Colonic mucosa (tissue), 4 donors: ENCODE measurements at regions not wholly inside any gene's neighbourhood (a gene's known extent, or its start where the extent isn't known, plus 50 kb on each side); places are given as distances from the start of the nearest gene placed in this dataset.
"Not testable (repeated sequence)": the region's sequence is repeated elsewhere in the genome, so short reads cannot be mapped to it uniquely, and the experiment has no call there.

Experiments used
- DNase-seq: peaks from one replicate; pipeline ENCODE4 v3.0.0-alpha.2; 2020
- H3K27ac ChIP-seq: fragments of 200-600 bp; one replicate; pipeline ENCODE4 v1.8.0; 2021
- H3K27me3 ChIP-seq: fragments of 200-600 bp; one replicate; pipeline ENCODE4 v1.8.0; 2021
- H3K36me3 ChIP-seq: fragments of 200-600 bp; one replicate; pipeline ENCODE4 v1.8.0; 2021
- H3K4me1 ChIP-seq: fragments of 200-600 bp; one replicate; pipeline ENCODE4 v1.8.0; 2021; ENCODE audit warnings: mild to moderate bottlenecking
- H3K4me3 ChIP-seq: fragments of 200-600 bp; one replicate; pipeline ENCODE4 v1.8.0; 2021
- H3K9ac ChIP-seq, 2 donors: one replicate each; pipeline ENCODE4 v1.7.0; 2013; ENCODE audit warnings: control low read depth in 2 of 2, low read depth in 2 of 2, low read length in 2 of 2
- H3K9me3 ChIP-seq: fragments of 200-600 bp; one replicate; pipeline ENCODE4 v1.8.0; 2021
- intact Hi-C: fragments of 100-400 bp; cut with DNase I; formaldehyde crosslinking; loops from one replicate; pipeline ENCODE4 v1.14.1; 2022
- TF ChIP-seq, protein P1 (sequence below): fragments of 200-600 bp; IDR thresholded peaks from one replicate; pipeline ENCODE4 v1.8.0; 2022; ENCODE audit warnings: antibody characterized with exemption, mild to moderate bottlenecking
- donor health status: healthy.
- donor health status: DM: no; HTN: no; CAD: no.
- donor health status: DM: no; HTN: no; CAD: no.

DNA sequence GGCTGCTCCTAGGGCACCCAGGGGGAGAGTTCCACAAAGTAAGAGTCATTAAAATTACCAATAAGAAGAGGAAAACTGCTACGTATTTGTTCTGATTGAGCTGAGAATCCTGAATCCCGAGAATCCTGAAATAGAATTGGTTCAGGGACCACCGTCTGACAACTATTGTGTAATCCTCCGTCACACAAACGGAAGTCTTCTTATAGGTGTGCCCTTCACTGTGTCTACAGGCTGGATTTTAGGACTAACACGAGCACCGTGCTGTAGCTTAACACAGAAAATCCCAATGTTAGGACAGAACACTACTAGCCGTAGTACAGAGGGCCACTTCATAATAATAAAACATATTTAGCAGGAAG lies 50.6 kb upstream of the RNF182 start:
- Histone ChIP-seq H3K4me1 (peaks cover 5% of the 10 kb centered on the region), H3K36me3 (no peaks in the 10 kb centered on the region), H3K9me3 (no peaks in the 10 kb centered on the region), H3K9ac (peak overlapping the region in 1 of 2 donors; percentile 58), H3K4me3 (peak overlapping the region; percentile 58), H3K27me3 (no peaks in the 10 kb centered on the region), H3K27ac (no peak overlapping the region)
- intact Hi-C loops: loop anchor here (10.0 kb wide), 1 partner anchor 79 kb away; no protein-coding TSS in a partner anchor
- no peak for DNase-seq
- TF ChIP-seq, protein P1, sequence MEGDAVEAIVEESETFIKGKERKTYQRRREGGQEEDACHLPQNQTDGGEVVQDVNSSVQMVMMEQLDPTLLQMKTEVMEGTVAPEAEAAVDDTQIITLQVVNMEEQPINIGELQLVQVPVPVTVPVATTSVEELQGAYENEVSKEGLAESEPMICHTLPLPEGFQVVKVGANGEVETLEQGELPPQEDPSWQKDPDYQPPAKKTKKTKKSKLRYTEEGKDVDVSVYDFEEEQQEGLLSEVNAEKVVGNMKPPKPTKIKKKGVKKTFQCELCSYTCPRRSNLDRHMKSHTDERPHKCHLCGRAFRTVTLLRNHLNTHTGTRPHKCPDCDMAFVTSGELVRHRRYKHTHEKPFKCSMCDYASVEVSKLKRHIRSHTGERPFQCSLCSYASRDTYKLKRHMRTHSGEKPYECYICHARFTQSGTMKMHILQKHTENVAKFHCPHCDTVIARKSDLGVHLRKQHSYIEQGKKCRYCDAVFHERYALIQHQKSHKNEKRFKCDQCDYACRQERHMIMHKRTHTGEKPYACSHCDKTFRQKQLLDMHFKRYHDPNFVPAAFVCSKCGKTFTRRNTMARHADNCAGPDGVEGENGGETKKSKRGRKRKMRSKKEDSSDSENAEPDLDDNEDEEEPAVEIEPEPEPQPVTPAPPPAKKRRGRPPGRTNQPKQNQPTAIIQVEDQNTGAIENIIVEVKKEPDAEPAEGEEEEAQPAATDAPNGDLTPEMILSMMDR: no peak

DNA sequence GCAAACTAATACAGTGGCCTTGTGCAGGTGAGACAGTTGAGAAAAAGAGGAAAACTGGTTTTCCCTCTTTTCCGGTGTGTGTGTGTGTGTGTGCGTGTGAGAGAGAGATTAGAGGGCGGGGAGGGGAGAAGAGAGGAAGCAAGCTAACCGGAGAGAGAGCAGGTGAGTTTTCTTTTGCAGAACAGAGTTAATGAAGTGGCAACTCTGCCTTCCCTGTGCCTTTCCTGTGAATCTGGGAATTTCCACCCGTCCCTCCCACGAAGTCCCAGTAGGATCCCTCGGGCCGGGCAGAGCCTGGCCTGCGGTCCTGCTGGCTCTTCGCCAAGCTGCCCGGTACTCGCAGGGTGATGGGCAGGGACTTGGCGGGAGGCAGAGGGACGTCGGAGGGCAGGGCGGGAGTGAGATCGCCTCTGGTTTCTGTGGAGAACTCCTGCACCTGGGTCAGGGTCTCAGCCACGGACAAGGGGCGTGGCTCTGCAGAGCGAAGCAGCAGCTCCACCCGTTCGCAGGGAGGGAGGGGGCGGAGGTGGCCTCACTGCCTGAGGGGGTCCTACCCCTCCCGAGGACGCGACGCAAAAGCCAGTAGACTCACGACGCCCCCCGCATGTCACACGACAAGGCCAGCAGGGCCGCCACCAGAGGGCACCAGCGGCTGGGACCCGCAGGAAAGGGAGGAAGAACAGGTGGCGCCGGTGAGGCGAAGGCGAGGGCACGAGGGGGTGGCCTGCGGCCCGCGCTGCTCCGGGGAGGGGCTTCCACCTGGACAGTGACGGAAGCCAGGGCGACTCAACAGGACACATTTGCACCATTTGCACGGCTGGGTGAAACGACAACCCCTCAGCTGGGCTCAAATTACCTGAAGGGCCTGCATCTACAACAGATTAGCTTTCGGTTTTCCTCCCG lies 51.2 kb upstream of the RNF182 start:
- Histone ChIP-seq H3K4me1 (peaks cover 5% of the 10 kb centered on the region), H3K4me3 (peak overlapping the region; percentile 58), H3K9ac (peak overlapping the region; percentile 58 to 68), H3K9me3 (no peaks in the 10 kb centered on the region), H3K27me3 (no peaks in the 10 kb centered on the region), H3K27ac (no peak overlapping the region), H3K36me3 (no peaks in the 10 kb centered on the region)
- peak; percentile 82 for DNase-seq
- TF ChIP-seq, protein P1: peak; percentile 56
- intact Hi-C loops: loop anchor here (10.0 kb wide), 1 partner anchor 79 kb away; no protein-coding TSS in a partner anchor

DNA sequence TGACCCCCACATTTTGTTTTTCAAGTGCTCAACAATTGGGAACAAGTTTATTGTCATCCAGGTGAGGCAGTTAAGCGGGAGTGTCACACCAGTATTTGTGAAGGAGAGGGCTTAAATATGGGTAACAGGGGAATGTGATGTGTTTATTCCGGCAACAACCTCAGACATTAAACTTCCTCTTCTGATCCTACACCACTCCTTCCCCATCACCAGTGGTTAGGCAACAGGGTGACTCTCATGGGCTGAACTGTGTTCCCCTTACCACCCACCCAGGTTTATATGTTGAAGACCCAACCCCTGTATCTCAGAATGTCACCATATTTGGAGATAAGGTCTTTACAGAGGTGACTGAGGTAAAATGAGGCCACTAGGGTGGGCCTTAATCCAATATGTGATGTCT lies 52.1 kb upstream of the RNF182 start:
- Histone ChIP-seq H3K4me3 (no peak overlapping the region), H3K36me3 (no peaks in the 10 kb centered on the region), H3K27me3 (no peaks in the 10 kb centered on the region), H3K27ac (no peak overlapping the region), H3K9me3 (no peaks in the 10 kb centered on the region), H3K9ac (no peak overlapping the region), H3K4me1 (peaks cover 5% of the 10 kb centered on the region)
- no peak for DNase-seq
- TF ChIP-seq, protein P1: no peak
- intact Hi-C loops: loop anchor here (10.0 kb wide), 1 partner anchor 78 kb away; no protein-coding TSS in a partner anchor

DNA sequence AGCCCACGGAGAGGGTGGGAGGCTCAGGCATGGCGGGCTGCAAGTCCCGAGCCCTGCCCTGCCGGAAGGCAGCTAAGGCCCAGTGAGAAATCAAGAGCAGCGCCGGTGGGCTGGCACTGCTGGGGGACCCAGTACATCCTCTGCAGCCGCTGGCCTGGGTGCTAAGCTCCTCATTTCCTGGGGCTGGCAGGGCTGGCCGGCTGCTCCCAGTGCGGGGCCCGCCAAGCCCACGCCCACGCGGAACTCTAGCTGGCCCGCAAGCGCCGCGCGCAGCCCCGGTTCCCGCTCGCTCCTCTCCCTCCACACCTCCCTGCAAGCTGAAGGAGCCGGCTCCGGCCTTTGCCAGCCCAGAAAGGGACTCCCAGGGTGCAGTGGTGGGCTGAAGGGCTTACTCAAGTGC lies 52.7 kb upstream of the RNF182 start:
- not testable (repeated sequence) for H3K4me1 ChIP-seq, H3K9ac ChIP-seq, DNase-seq, H3K9me3 ChIP-seq, H3K27me3 ChIP-seq, H3K36me3 ChIP-seq, H3K4me3 ChIP-seq, H3K27ac ChIP-seq
- intact Hi-C loops: loop anchor here (10.0 kb wide), 1 partner anchor 77 kb away; no protein-coding TSS in a partner anchor

DNA sequence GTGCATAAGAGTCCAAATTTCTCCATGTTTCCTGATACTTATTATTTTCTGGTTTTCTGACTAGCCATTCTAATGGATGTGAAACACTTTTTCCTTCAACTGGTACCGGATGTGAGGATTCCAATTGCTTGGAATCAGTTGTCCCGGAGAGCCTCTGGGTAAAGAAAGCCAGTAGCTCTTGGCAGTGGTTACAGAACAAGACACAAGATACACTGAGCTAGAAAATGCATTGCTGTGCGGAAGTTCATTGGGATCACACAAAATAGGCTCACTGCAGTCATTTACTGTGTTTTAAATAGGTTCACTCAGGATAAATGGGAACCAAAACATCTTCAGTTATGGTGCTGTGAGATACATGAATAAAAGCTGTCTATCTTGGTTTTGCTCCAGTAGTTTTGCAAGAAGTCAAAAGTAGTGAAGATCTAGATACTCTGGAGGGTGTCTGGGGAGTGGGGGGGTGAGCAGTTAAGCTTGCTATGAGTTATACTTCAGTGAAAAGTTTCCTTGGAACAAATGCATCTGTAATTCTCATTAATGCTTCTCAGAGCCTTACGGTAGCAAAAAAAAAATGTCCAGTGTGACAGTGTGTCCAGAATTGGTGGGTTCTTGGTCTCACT lies 54.4 kb upstream of the RNF182 start:
- DNase-seq: no peak
- intact Hi-C loops: loop anchor here (10.0 kb wide), 1 partner anchor 76 kb away; no protein-coding TSS in a partner anchor
- TF ChIP-seq, protein P1: no peak

More for the DNA sequence above, 54.4 kb upstream of the RNF182 start:
- Histone ChIP-seq H3K9ac (no peak overlapping the region), H3K4me1 (peaks cover 5% of the 10 kb centered on the region), H3K27ac (no peak overlapping the region), H3K36me3 (no peaks in the 10 kb centered on the region), H3K9me3 (no peaks in the 10 kb centered on the region), H3K27me3 (no peaks in the 10 kb centered on the region), H3K4me3 (no peak overlapping the region)
